Suprapubic skin (tissue), 4 donors: ENCODE measurements at regions not wholly inside any gene's neighbourhood (a gene's known extent, or its start where the extent isn't known, plus 50 kb on each side); places are given as distances from the start of the nearest gene placed in this dataset.

Experiments used
- DNase-seq, 2 donors: peaks; one replicate each; pipeline ENCODE4 v3.0.0-alpha.2; 2019; ENCODE audit warnings: low spot score in 2 of 2
- H3K27ac ChIP-seq: fragments of 200-600 bp; sonication (generic); one replicate; pipeline ENCODE4 v1.5.1; 2019
- H3K27me3 ChIP-seq: fragments of 200-600 bp; sonication (generic); one replicate; pipeline ENCODE4 v1.5.1; 2019
- H3K36me3 ChIP-seq: fragments of 200-600 bp; sonication (generic); one replicate; pipeline ENCODE4 v1.5.1; 2019
- H3K4me1 ChIP-seq: fragments of 200-600 bp; sonication (generic); one replicate; pipeline ENCODE4 v1.5.1; 2019
- H3K4me3 ChIP-seq: fragments of 200-600 bp; sonication (generic); one replicate; pipeline ENCODE4 v1.5.1; 2019; ENCODE audit warnings: mild to moderate bottlenecking
- H3K9me3 ChIP-seq: fragments of 200-600 bp; sonication (generic); one replicate; pipeline ENCODE4 v1.5.1; 2019
- CTCF ChIP-seq, 2 donors: fragments of 200-600 bp in 1 of 2; fragments of 450-650 bp in 1 of 2; sonication (generic) in 1 of 2; IDR thresholded peaks; one replicate each; pipeline ENCODE4 v1.5.1; 2016 to 2019; ENCODE audit warnings: antibody characterized with exemption in 2 of 2, mild to moderate bottlenecking in 1 of 2, moderate library complexity in 1 of 2
- EP300 ChIP-seq: sonication (generic); formaldehyde crosslinking; IDR thresholded peaks from one replicate; pipeline ENCODE4 v1.6.1; 2017; ENCODE audit warnings: antibody characterized with exemption
- POLR2A ChIP-seq, 2 donors: fragments of 450-650 bp; IDR thresholded peaks; one replicate each; pipeline ENCODE4 v1.6.1; 2017; ENCODE audit warnings: antibody characterized with exemption in 2 of 2, mild to moderate bottlenecking in 2 of 2, moderate library complexity in 2 of 2
- POLR2AphosphoS5 ChIP-seq, 3 donors: sonication (generic); formaldehyde crosslinking; IDR thresholded peaks; one replicate each; pipeline ENCODE4 v1.6.1; 2017; ENCODE audit warnings: antibody characterized with exemption in 3 of 3
- WGBS: methylation state at CpG from one replicate; pipeline ENCODE4 v1.1.5; 2018; 5-methylcytosine and 5-hydroxymethylcytosine counted together

GRCh38 chr4:16292585-16292984, 66.3 kb upstream of the TAPT1 start:
- no peak for DNase-seq
- no peak overlapping the region for H3K4me3 ChIP-seq
- 67% methylated on average over 7 of the region's 7 CpGs for WGBS
- H3K9me3 ChIP-seq, result no peaks in the 10 kb centered on the region
- H3K27ac ChIP-seq, result no peak overlapping the region
- H3K4me1 ChIP-seq, result peaks cover 7% of the 10 kb centered on the region
- TF ChIP-seq CTCF (IDR thresholded peaks at IDR 0.05), result no peak
- TF ChIP-seq EP300, result no peak
- no peak for TF ChIP-seq POLR2A (IDR thresholded peaks at IDR 0.05)
- TF ChIP-seq POLR2AphosphoS5 (IDR thresholded peaks at IDR 0.05), result no peak
- no peaks in the 10 kb centered on the region for H3K27me3 ChIP-seq
- no peaks in the 10 kb centered on the region for H3K36me3 ChIP-seq

- no peak for DNase-seq
- H3K36me3 ChIP-seq, result no peaks in the 10 kb centered on the region
- no peak overlapping the region for H3K4me3 ChIP-seq
- no peaks in the 10 kb centered on the region for H3K27me3 ChIP-seq
- no peak for TF ChIP-seq CTCF (IDR thresholded peaks at IDR 0.05)
- no peak for TF ChIP-seq EP300
- no peak for TF ChIP-seq POLR2AphosphoS5 (IDR thresholded peaks at IDR 0.05)
- no peak for TF ChIP-seq POLR2A (IDR thresholded peaks at IDR 0.05)
- 52% methylated on average over 8 of the region's 8 CpGs for WGBS
- no peaks in the 10 kb centered on the region for H3K9me3 ChIP-seq
- no peak overlapping the region for H3K27ac ChIP-seq
- H3K4me1 ChIP-seq, result peaks cover 7% of the 10 kb centered on the region
These were observed 64.6 kb upstream of the TAPT1 start for GRCh38 chr4:16290681-16291420.

- DNase-seq, result no peak
- WGBS, result 2% methylated on average over 4 of the region's 4 CpGs
These were observed 63.8 kb upstream of the TAPT1 start for GRCh38 chr4:16289897-16290554.

GRCh38 chr4:16284050-16284449, 57.8 kb upstream of the TAPT1 start:
- Histone ChIP-seq H3K27ac (no peak overlapping the region), H3K9me3 (no peaks in the 10 kb centered on the region), H3K4me3 (no peak overlapping the region), H3K4me1 (no peaks in the 10 kb centered on the region), H3K27me3 (no peaks in the 10 kb centered on the region), H3K36me3 (no peaks in the 10 kb centered on the region)
- WGBS, result 77% methylated on average over 3 of the region's 3 CpGs
- no peak for TF ChIP-seq EP300
- TF ChIP-seq CTCF (IDR thresholded peaks at IDR 0.05), result no peak
- no peak for TF ChIP-seq POLR2AphosphoS5 (IDR thresholded peaks at IDR 0.05)
- TF ChIP-seq POLR2A (IDR thresholded peaks at IDR 0.05), result no peak
- DNase-seq, result no peak

More at GRCh38 chr4:16289897-16290554, 63.8 kb upstream of the TAPT1 start:
- Histone ChIP-seq H3K9me3 (no peaks in the 10 kb centered on the region), H3K27ac (no peak overlapping the region), H3K36me3 (no peaks in the 10 kb centered on the region), H3K27me3 (no peaks in the 10 kb centered on the region), H3K4me1 (peaks cover 7% of the 10 kb centered on the region), H3K4me3 (no peak overlapping the region)
- TF ChIP-seq CTCF (IDR thresholded peaks at IDR 0.05) (peak; percentile 24 to 38), POLR2A (IDR thresholded peaks at IDR 0.05) (no peak)

- Histone ChIP-seq H3K36me3 (no peaks in the 10 kb centered on the region), H3K4me3 (no peak overlapping the region), H3K27me3 (no peaks in the 10 kb centered on the region), H3K9me3 (peaks cover 5% of the 10 kb centered on the region), H3K4me1 (no peaks in the 10 kb centered on the region), H3K27ac (no peak overlapping the region)
- WGBS, result 93% methylated on average over 1 of the region's 1 CpG
- no peak for TF ChIP-seq POLR2A (IDR thresholded peaks at IDR 0.05)
- no peak for TF ChIP-seq POLR2AphosphoS5 (IDR thresholded peaks at IDR 0.05)
- TF ChIP-seq EP300, result no peak
- TF ChIP-seq CTCF (IDR thresholded peaks at IDR 0.05), result no peak
- no peak for DNase-seq
These were observed 51.9 kb upstream of the TAPT1 start for GRCh38 chr4:16278178-16278577.
